D721Med (cell line): ENCODE measurements at regions not wholly inside any gene's neighbourhood (a gene's known extent, or its start where the extent isn't known, plus 50 kb on each side); places are given as distances from the start of the nearest gene placed in this dataset.

Experiments used
- DNase-seq: peaks from one replicate; pipeline ENCODE4 v3.0.0; 2011; ENCODE audit warnings: low spot score; ENCODE audit not compliant: insufficient read length
- FAIRE-seq: peaks from 2 replicates; lab custom pipeline; 2011; peaks lifted over from hg19 to GRCh38; lab: Jason Lieb, UNC
- TF ChIP-seq, protein P1 (sequence below): IDR thresholded peaks from 2 replicates; pipeline ENCODE4 v1.5.1; 2012; ENCODE audit warnings: mild to moderate bottlenecking, control low read depth; ENCODE audit not compliant: insufficient read depth; ENCODE audit errors: missing control alignments

DNA sequence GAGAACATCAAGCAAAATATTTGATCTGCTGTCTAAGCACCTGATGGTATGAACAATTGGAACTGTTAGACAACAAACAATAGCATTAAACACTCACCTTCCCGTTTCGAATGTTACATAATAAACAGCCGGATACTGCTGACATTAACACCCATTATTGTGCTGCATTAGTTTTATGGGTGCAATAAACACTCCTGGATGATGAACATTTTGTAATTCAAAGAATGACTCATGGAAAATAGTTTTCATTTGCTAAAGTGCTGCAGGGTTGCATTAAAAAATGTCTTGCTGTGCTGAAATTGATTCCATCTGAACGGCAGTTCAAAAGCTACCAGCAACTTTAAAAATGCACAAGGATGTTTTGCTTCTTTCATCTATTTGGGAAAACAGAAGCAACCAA, 100.8 kb upstream of the SORBS2 start:
- TF ChIP-seq, protein P1, sequence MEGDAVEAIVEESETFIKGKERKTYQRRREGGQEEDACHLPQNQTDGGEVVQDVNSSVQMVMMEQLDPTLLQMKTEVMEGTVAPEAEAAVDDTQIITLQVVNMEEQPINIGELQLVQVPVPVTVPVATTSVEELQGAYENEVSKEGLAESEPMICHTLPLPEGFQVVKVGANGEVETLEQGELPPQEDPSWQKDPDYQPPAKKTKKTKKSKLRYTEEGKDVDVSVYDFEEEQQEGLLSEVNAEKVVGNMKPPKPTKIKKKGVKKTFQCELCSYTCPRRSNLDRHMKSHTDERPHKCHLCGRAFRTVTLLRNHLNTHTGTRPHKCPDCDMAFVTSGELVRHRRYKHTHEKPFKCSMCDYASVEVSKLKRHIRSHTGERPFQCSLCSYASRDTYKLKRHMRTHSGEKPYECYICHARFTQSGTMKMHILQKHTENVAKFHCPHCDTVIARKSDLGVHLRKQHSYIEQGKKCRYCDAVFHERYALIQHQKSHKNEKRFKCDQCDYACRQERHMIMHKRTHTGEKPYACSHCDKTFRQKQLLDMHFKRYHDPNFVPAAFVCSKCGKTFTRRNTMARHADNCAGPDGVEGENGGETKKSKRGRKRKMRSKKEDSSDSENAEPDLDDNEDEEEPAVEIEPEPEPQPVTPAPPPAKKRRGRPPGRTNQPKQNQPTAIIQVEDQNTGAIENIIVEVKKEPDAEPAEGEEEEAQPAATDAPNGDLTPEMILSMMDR: no peak
- DNase-seq: no peak
- peak; percentile 25 for FAIRE-seq

- FAIRE-seq (no peak), DNase-seq (no peak)
- TF ChIP-seq, protein P1: no peak
Measured at GRCh38 chr4:185914583-185915199, 102.7 kb upstream of the SORBS2 start.

DNA sequence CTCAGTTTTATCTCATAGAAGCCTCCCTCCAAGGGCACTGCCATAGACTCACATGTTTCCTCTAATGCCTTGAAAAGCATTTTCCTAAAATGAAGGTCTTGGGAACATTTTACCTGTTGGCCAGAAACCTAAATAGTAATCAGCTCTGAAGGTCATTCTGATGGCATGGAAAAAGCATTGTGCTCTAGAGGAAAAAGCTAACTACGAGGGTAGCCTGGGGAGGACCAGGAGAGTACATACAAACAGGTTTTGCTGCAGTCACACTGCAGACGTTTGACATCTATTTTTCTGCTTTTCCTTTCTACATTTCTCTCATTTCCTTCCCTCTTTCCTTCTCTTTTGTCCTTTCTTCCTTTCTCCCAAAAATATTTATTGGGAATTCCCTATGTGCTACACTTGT, 103.3 kb upstream of the SORBS2 start:
- TF ChIP-seq, protein P1: no peak
- DNase-seq (no peak), FAIRE-seq (no peak)

GRCh38 chr4:185915817-185916216, 103.8 kb upstream of the SORBS2 start:
- TF ChIP-seq, protein P1: no peak
- DNase-seq (no peak), FAIRE-seq (no peak)

- FAIRE-seq: no peak
- TF ChIP-seq, protein P1: no peak
Measured at GRCh38 chr4:185916231-185916630, 104.2 kb upstream of the SORBS2 start.

DNA sequence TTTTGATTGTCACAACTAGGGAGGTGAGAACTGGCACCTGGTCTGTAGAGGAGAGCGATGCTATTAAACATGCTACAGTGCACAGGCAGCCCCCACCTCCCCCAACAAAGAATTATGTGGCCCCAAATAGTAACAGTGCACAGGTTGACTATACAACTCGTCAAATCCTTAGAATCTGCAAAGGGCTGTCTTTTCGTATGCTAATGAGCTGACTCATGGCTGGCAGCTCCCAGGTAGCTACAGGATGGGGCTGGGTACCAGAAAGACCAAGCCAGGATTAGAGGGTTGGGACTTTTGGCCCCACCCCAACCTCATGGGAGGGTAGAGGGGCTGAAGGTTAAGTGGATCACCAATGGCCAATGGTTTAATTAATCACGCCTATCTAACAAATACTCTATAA, 104.7 kb upstream of the SORBS2 start:
- no peak for DNase-seq
- TF ChIP-seq, protein P1: no peak
- no peak for FAIRE-seq

More at GRCh38 chr4:185916231-185916630, 104.2 kb upstream of the SORBS2 start:
- DNase-seq: no peak

- DNase-seq (no peak), FAIRE-seq (no peak)
- TF ChIP-seq, protein P1: no peak
Measured at GRCh38 chr4:185919107-185919506, 107.1 kb upstream of the SORBS2 start.
